GM12878 (cell line): ENCODE measurements at regions not wholly inside any gene's neighbourhood (a gene's known extent, or its start where the extent isn't known, plus 50 kb on each side); places are given as distances from the start of the nearest gene placed in this dataset.

Experiments
- BHLHE40 ChIP-seq, 2 experiments: fragments of 450-650 bp in 1 of 2; IDR thresholded peaks; 2 replicates each; pipeline ENCODE4 v1.6.1; 2011 to 2017; ENCODE audit warnings: low read depth in 2 of 2, borderline replicate concordance in 1 of 2, improper control_type of control experiment in 1 of 2, low read length in 1 of 2, mild to moderate bottlenecking in 1 of 2
- CBX5 ChIP-seq: sonication (generic); IDR thresholded peaks from 2 replicates; pipeline ENCODE4 v1.6.1; 2016; ENCODE audit warnings: low read depth, moderate library complexity, mild to moderate bottlenecking, inconsistent platforms
- CHD4 ChIP-seq: fragments of 200-600 bp; sonication (generic); IDR thresholded peaks from 2 replicates; pipeline ENCODE4 v1.6.1; 2016; ENCODE audit warnings: mild to moderate bottlenecking
- CTCF ChIP-seq, 3 experiments: IDR thresholded peaks in 2 of 3; conservative IDR thresholded peaks in 1 of 3; 2 replicates each; pipeline ENCODE4 v1.5.1; 2011; ENCODE audit warnings: low read depth in 3 of 3, low read length in 3 of 3, mild to moderate bottlenecking in 3 of 3, control low read depth in 2 of 3, moderate library complexity in 2 of 3, inconsistent platforms in 1 of 3, mixed read lengths in 1 of 3; ENCODE audit not compliant: control insufficient read depth in 2 of 3, insufficient read depth in 1 of 3; ENCODE audit errors: extremely low read depth in 1 of 3
- CUX1 ChIP-seq: IDR thresholded peaks from 2 replicates; pipeline ENCODE4 v1.6.1; 2012; ENCODE audit warnings: improper control_type of control experiment, low read depth, low read length; ENCODE audit not compliant: insufficient replicate concordance
- E2F8 ChIP-seq: fragments of 450-650 bp; IDR thresholded peaks from 2 replicates; pipeline ENCODE4 v1.6.1; 2018; ENCODE audit warnings: mild to moderate bottlenecking, low read depth, moderate library complexity; ENCODE audit not compliant: partially characterized antibody
- EZH2 ChIP-seq: IDR thresholded peaks from 2 replicates; pipeline ENCODE4 v1.6.1; 2012; ENCODE audit warnings: low read depth, mild to moderate bottlenecking, control low read depth, inconsistent platforms, low read length, borderline replicate concordance; ENCODE audit not compliant: control insufficient read depth
- MYC ChIP-seq: IDR thresholded peaks from 2 replicates; pipeline ENCODE4 v1.6.1; 2011; ENCODE audit warnings: mild to moderate bottlenecking, low read length, moderate library complexity, inconsistent platforms; ENCODE audit not compliant: insufficient read depth, insufficient replicate concordance, insufficient read length, severe bottlenecking
- NRF1 ChIP-seq: conservative IDR thresholded peaks from 2 replicates; pipeline ENCODE4 v1.6.1; 2011; ENCODE audit warnings: mild to moderate bottlenecking, low read depth, low read length, improper control_type of control experiment
- POLR2AphosphoS5 ChIP-seq: IDR thresholded peaks from 2 replicates; pipeline ENCODE4 v1.6.1; 2011; ENCODE audit warnings: mild to moderate bottlenecking, low read length, inconsistent platforms
- SKIL ChIP-seq: fragments of 450-650 bp; IDR thresholded peaks from 2 replicates; pipeline ENCODE4 v1.6.1; 2017; ENCODE audit warnings: mild to moderate bottlenecking, low read depth, inconsistent platforms; ENCODE audit not compliant: poor library complexity, severe bottlenecking
- TAF1 ChIP-seq: IDR thresholded peaks from 2 replicates; pipeline ENCODE4 v1.6.1; 2011; ENCODE audit warnings: mild to moderate bottlenecking, low read depth, low read length, borderline replicate concordance
- ZNF592 ChIP-seq: fragments of 450-650 bp; IDR thresholded peaks from 2 replicates; pipeline ENCODE4 v1.6.1; 2017; ENCODE audit warnings: mild to moderate bottlenecking, moderate library complexity

GRCh38 chr16:65743558-65743957 lies 621.7 kb upstream of the CDH11 start:
- TF ChIP-seq CUX1 (no peak), CBX5 (no peak), CTCF (IDR thresholded peaks at IDR 0.05 in 2 of 3, conservative IDR thresholded peaks at IDR 0.05 in 1 of 3; ENCODE audit: control insufficient read depth in 2 of 3, extremely low read depth in 1 of 3, insufficient read depth in 1 of 3, low read depth in 3 of 3, low read length in 3 of 3) (no peak), SKIL (no peak), TAF1 (no peak), CHD4 (no peak), NRF1 (no peak), EZH2 (no peak), E2F8 (no peak), BHLHE40 (IDR thresholded peaks at IDR 0.05; ENCODE audit: borderline replicate concordance in 1 of 2, low read depth in 2 of 2, low read length in 1 of 2) (no peak), POLR2AphosphoS5 (no peak), ZNF592 (no peak), MYC (no peak)
